Right cardiac atrium (tissue), 5 donors: ENCODE measurements at regions not wholly inside any gene's neighbourhood (a gene's known extent, or its start where the extent isn't known, plus 50 kb on each side); places are given as distances from the start of the nearest gene placed in this dataset.

Experiments used
- ATAC-seq, 2 donors: fragments of 200-7000 bp; cut with Tn5 transposase; one replicate each; pipeline versions ENCODE4 v1.8.0 to v1.9.1; 2020; ENCODE audit warnings: moderate library complexity in 2 of 2, mild to moderate bottlenecking in 1 of 2
- DNase-seq, 3 donors: peaks; one replicate each; pipeline ENCODE4 v3.0.0-alpha.2; 2020
- H3K27ac ChIP-seq: one replicate; pipeline ENCODE4 v1.5.1; 2013; ENCODE audit warnings: mild to moderate bottlenecking, low read length, control low read depth, moderate library complexity
- H3K27me3 ChIP-seq: one replicate; pipeline ENCODE4 v1.6.1; 2013; ENCODE audit not compliant: control insufficient read depth, insufficient read depth
- H3K4me1 ChIP-seq: one replicate; pipeline ENCODE4 v1.6.1; 2013; ENCODE audit warnings: low read length; ENCODE audit not compliant: control insufficient read depth, insufficient read depth
- H3K4me3 ChIP-seq: one replicate; pipeline ENCODE4 v1.5.1; 2013; ENCODE audit warnings: low read length, control low read depth
- H3K9me3 ChIP-seq: one replicate; pipeline ENCODE4 v1.6.1; 2013; ENCODE audit warnings: low read length; ENCODE audit not compliant: control insufficient read depth
- WGBS: extraction: QIAGEN DNeasy Blood & Tissue Kit; methylation state at CpG from one replicate; pipeline ENCODE4 v1.1.7; 2013; 5-methylcytosine and 5-hydroxymethylcytosine counted together
- intact Hi-C, 4 donors: fragments of 100-400 bp; cut with DNase I; formaldehyde crosslinking; loops; one replicate each; pipeline versions ENCODE4 v1.11.0 to v1.14.0; 2022 to 2023
- donor health status: healthy with polysubstance abuse.
- donor health status: DM: no; HTN: yes; CAD: no.
- donor health status: DM: no; HTN: no; CAD: no.
- donor health status: DM: no; HTN: yes; CAD: no; lungs with severe emphysema.
- donor health status: DM: yes; HTN: yes; CAD: no.

DNA sequence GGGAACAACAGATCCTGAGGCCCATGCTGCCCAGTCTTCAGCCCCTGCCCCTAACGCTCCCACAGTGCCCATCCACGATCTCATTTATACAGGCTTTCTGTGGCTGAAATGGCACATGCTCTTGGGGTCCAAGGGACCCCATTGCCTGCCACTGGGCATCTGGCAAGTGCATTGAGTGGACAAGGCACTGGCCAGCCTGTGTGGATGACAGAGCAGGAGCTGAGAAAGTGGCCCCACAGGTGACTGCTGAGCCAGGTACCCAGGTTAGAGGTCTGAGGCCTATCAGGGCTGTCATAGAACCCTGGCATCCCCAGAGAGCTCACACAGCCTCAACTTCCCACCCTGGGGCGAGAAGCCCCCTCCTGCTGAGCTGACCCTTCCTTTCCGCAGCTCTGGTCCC lies 86.0 kb upstream of the NXT1 start:
- intact Hi-C loops, result no loop called here
- WGBS, result 88% methylated on average over 4 of the region's 4 CpGs
- H3K27me3 ChIP-seq, result no peaks in the 10 kb centered on the region

DNA sequence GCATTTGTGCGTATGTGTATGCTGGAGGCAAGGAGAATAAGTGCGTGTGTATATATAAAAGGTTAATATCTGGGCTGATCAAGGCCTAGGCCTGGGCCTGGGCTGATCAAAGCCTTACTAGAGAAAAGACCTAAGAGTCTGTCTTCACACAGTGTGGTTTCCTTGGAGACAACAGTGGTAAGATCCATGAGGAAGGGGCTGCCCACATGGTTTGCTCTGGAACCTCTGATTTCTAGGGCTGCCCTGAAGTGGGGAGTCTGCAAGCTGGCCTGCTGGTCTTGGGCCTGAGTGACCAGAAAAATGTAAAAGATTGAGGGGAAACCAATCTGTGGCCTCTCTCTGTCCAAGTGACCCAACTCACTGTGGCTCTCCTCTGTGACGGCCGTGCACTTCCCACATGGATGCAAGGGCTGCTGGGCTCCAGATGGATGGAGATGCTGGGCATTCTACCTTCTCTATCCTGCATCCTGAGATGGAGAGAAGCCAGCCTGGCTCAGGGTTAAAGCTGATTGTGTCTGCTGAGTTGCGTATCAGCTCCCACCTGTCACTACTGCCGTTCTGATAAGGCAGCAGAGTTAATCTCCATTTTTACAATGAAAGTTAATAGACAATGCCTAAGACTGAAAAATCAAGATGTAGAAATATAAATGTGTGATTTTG lies 90.3 kb upstream of the NXT1 start:
- Histone ChIP-seq H3K4me1 (peaks cover 4% of the 10 kb centered on the region), H3K4me3 (no peak overlapping the region), H3K9me3 (no peaks in the 10 kb centered on the region), H3K27me3 (no peaks in the 10 kb centered on the region), H3K27ac (no peak overlapping the region)
- ATAC-seq (no peak), DNase-seq (no peak)
- 85% methylated on average over 6 of the region's 6 CpGs for WGBS
- intact Hi-C loops, result no loop called here

More for the DNA sequence above, 86.0 kb upstream of the NXT1 start:
- Histone ChIP-seq H3K4me3 (no peak overlapping the region), H3K9me3 (no peaks in the 10 kb centered on the region), H3K4me1 (peaks cover 3% of the 10 kb centered on the region), H3K27ac (no peak overlapping the region)
- ATAC-seq (no peak), DNase-seq (no peak)

DNA sequence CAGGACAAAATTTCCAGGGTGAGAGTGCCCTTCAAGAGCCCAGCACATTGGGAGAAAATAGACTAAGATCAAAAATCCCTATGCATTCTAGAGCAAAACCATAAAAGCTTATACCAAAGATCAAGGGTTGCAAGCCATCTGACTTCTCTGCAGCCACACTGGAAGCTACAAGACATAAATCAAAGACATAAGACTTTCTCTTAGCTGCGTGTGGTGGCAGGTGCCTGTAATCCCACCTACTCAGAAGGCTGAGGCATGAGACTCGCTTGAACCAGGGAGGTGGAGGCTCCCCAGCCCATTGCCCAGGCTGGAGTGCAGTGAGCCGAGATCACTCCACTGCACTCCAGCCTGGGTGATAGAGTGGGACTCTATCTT lies 91.9 kb upstream of the NXT1 start:
- DNase-seq (no peak), ATAC-seq (peak in 1 of 2 donors; percentile 5)
- H3K9me3 ChIP-seq, result no peaks in the 10 kb centered on the region
- peak overlapping the region; percentile 26 for H3K27ac ChIP-seq
- intact Hi-C loops, result no loop called here
- 82% methylated on average over 3 of the region's 3 CpGs for WGBS
- no peak overlapping the region for H3K4me3 ChIP-seq
- H3K4me1 ChIP-seq, result peaks cover 4% of the 10 kb centered on the region
- no peaks in the 10 kb centered on the region for H3K27me3 ChIP-seq

DNA sequence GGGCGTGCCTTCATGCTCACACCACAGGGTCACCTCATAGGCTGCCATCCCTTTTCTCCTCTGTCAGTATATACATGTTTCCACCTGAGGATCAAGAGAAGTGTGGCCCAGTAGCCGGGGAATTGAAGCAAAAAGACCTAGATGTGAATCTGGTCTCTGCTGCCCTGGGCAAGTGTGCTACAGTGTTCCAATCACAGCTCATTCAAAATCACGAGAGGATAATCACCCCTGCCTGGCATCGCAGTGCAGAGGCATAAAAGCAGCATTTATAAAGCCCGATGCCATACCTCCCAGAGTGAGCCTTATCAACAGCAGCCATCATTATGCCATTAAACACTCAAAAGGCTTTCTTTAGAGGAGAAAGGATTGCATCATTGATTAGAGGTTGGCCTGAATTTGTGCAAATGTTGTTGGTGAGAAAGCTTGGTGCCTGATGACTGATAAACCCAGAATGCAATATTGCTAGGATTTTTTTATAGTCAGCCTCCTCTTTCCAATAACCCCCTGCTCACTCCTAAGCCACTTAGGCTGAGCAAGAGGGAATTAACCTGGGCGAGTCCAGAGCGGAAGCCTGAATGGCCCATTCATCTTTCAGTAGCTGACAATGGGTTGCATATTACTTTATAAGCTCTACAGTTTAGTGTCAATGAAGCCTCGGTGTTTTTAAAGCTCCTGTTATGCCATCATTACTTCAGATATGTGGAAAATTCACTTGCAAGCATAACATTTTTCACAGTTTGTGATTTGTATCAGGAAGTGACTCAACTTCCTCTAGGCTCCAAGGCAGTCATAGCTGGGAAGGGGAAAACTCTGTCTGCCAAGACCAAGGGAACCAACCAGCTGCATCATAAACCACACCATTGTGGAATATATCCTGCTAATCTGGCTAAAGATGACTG lies 92.5 kb upstream of the NXT1 start:
- WGBS, result 63% methylated on average over 8 of the region's 8 CpGs
- DNase-seq, result no peak
- no peaks in the 10 kb centered on the region for H3K9me3 ChIP-seq
- ATAC-seq, result peak; percentile 86 to 95
- no peak overlapping the region for H3K4me3 ChIP-seq
- no peaks in the 10 kb centered on the region for H3K27me3 ChIP-seq
- H3K27ac ChIP-seq, result peak overlapping the region; percentile 55
- intact Hi-C loops, result no loop called here
- peaks cover 4% of the 10 kb centered on the region for H3K4me1 ChIP-seq

DNA sequence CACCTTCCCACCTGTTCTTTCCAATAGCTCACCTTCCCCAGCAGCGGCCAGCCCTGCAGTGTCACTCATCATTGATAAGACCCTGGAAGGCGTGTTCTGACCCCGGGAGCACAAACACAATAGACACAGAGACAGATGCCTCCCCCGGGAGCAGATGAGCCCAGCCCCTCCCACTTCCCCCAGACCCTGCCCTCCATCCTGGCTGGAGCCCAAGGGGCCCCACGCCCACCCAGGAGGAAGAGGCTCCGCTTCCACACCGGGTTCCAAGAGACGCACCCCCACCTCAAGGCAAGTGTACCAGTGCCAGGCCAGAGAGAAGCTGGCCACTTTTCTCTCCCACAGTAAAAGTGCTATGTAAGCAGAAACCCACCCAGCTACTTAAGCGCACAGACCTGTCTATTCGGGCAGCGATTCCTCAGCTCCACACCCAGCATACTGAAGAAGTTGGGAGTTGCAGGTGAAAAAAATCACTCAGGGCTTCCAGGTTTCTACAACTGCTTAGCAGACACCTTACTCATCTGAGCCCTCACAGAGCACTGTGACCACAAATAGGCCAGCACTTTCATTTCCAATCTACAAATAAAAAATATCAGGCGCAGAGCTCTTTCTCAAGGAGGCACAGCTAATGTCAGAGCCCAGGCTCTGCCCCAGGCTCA lies 93.4 kb upstream of the NXT1 start:
- intact Hi-C loops, result no loop called here
- ATAC-seq, result peak; percentile 32 to 62
- Histone ChIP-seq H3K9me3 (no peaks in the 10 kb centered on the region), H3K4me3 (no peak overlapping the region), H3K4me1 (peaks cover 4% of the 10 kb centered on the region), H3K27ac (peak overlapping the region; percentile 55), H3K27me3 (no peaks in the 10 kb centered on the region)
- 50% methylated on average over 12 of the region's 12 CpGs for WGBS
- peak; percentile 31 to 69 (median 65) for DNase-seq

DNA sequence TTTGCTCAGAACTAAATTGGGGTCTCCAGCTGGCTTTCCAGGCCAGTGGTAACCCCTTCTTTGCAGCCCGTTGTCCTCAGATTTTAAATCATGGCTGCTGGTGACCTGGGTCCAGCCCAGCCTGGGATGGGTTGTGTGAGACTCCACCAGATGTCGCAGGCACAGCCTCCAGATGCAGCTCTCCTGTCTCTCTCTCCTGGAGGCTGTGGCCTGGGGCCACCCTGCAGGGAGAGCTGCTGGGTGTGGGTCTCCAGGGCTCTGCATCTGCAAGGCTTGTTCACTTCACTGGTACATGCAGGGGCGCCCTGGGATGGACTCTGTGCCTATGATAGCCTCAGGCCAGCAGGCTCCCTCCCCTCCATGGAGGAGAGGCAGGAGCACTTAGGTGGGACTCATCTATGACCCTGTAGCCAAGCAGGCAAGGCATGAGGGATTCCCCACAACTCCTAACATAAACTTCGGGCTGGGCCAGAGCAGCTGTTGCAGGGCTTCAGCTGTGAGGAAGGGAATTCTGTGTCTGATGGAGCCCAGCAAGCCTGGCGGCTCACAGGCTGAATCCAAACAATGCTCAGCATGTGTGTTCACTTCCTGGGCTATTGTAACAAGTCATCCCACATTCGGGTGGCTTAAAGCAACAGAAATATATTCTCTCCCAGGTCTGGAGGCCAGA lies 94.7 kb upstream of the NXT1 start:
- 73% methylated on average over 6 of the region's 6 CpGs for WGBS
- Histone ChIP-seq H3K4me3 (no peak overlapping the region), H3K27me3 (no peaks in the 10 kb centered on the region), H3K9me3 (no peaks in the 10 kb centered on the region), H3K27ac (peak overlapping the region; percentile 26), H3K4me1 (peaks cover 4% of the 10 kb centered on the region)
- intact Hi-C loops, result no loop called here
- DNase-seq, result no peak
- ATAC-seq, result no peak

DNA sequence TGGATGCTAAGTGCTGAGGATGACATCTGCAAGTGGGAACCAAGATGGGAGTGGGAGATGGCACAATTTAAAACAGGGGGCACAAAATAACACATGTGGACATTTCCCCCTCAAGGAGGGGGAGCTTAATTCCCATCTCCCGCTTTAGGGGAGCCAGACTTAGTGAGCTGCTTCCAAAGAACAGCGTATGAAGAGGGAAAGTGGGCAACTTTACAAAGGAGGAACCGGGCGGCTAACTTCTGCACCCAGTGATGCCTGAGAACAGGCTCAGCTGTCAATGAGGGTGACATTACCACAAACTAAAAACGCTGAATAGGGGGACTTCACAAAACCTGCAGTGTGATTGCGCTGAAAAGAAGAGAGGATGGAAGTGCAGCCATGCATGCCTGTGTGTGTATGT lies 95.5 kb upstream of the NXT1 start:
- WGBS, result 88% methylated on average over 6 of the region's 6 CpGs

DNA sequence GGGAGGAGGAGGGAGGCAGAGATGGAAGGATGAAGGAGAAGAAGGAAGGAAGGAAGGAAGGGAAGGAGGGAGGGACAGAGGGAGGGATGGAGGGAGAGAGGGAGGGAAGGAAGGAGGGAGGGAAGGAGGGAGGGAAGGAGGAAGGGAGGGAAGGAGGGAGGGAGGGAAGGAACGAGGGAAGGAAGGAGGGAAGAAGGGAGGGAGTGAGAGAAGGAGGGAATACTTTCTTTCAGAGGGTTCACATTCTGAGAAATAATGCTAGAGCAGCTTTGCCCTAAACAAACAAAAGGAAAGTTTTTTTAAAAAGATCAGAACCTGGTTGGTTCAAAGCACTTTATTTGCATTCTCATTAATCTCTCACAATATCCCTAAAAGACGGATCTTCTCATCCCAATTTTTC lies 96.1 kb upstream of the NXT1 start:
- ATAC-seq (no peak), DNase-seq (no peak)
- 73% methylated on average over 2 of the region's 2 CpGs for WGBS

More for the DNA sequence above, 95.5 kb upstream of the NXT1 start:
- H3K27ac ChIP-seq, result no peak overlapping the region
- H3K27me3 ChIP-seq, result no peaks in the 10 kb centered on the region
- DNase-seq (no peak), ATAC-seq (no peak)
- no peaks in the 10 kb centered on the region for H3K9me3 ChIP-seq
- no peak overlapping the region for H3K4me3 ChIP-seq
- intact Hi-C loops, result no loop called here
- H3K4me1 ChIP-seq, result peaks cover 4% of the 10 kb centered on the region

DNA sequence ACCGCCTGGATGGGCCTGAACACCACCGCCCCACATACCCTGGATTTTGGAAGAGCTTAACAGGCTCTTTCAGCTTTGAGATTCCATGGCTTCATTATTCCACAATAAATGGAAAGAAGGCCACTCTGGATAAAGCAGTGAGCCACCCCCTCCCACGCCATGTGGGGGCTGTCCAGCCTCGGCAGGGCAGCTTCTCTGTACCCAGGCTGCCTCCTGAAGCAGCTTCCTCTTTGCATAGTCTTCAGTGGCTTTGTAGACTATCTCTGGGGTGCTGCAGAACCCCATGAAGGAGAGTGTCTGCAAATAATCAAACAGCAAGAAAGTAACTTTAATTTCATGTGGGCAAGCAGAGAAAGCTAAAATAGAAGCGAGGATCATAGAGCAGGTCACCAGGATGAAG lies 96.6 kb upstream of the NXT1 start:
- no peaks in the 10 kb centered on the region for H3K27me3 ChIP-seq
- WGBS, result 84% methylated on average over 5 of the region's 5 CpGs
- intact Hi-C loops, result no loop called here

More for the DNA sequence above, 96.1 kb upstream of the NXT1 start:
- Histone ChIP-seq H3K9me3 (no peaks in the 10 kb centered on the region), H3K4me1 (peaks cover 4% of the 10 kb centered on the region), H3K27me3 (no peaks in the 10 kb centered on the region), H3K27ac (no peak overlapping the region), H3K4me3 (no peak overlapping the region)
- intact Hi-C loops, result no loop called here

DNA sequence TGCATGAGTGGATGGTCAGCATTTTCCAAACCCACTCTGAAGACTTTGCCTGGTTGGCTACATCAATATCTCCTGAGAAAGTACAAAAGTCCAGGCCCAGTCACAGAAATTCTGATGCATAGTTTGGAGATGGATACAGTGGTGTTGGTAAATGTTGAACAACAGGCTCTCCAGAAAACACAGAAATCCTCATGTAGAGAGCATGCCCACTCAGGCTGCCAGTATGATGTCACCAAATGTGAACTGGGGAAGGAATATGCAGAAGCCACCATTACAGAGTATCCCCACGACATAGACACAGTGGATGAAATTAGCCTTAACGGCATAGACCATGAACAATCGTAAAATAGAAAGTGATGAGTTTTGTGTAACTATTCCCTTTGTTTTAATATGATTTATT lies 97.1 kb upstream of the NXT1 start:
- intact Hi-C loops, result no loop called here
- DNase-seq (no peak), ATAC-seq (no peak)
- 91% methylated on average over 3 of the region's 3 CpGs for WGBS
- no peak overlapping the region for H3K4me3 ChIP-seq
- H3K9me3 ChIP-seq, result no peaks in the 10 kb centered on the region
- no peak overlapping the region for H3K27ac ChIP-seq
- peaks cover 4% of the 10 kb centered on the region for H3K4me1 ChIP-seq
- no peaks in the 10 kb centered on the region for H3K27me3 ChIP-seq

More for the DNA sequence above, 96.6 kb upstream of the NXT1 start:
- no peaks in the 10 kb centered on the region for H3K9me3 ChIP-seq
- H3K4me1 ChIP-seq, result peaks cover 4% of the 10 kb centered on the region
- no peak for ATAC-seq
- no peak overlapping the region for H3K4me3 ChIP-seq
- H3K27ac ChIP-seq, result no peak overlapping the region
- DNase-seq, result no peak

DNA sequence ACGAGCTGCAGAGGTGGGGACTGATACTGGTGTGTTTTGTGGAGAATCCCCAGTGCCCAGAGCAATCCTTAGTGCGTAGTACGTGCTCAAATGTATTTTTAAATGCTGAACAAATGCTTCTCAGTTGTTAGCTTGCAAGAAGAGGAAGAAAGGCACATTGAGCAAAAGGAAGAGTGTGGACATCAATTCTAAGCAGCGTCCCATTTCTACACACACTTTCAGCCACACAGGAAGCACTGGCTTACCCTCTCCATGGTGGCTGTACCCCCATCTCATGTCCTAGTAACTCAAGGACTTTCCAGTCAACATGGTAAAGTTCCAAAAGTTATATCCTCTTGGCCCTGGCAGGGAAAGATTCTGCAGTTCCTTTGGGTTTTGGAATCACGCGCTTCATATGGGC lies 98.8 kb upstream of the NXT1 start:
- H3K4me1 ChIP-seq, result no peaks in the 10 kb centered on the region
- no peaks in the 10 kb centered on the region for H3K9me3 ChIP-seq
- DNase-seq (no peak), ATAC-seq (no peak)
- intact Hi-C loops, result no loop called here
- no peak overlapping the region for H3K27ac ChIP-seq
- H3K4me3 ChIP-seq, result no peak overlapping the region
- 89% methylated on average over 6 of the region's 6 CpGs for WGBS
- H3K27me3 ChIP-seq, result no peaks in the 10 kb centered on the region
